GM19467 (cell line): ENCODE measurements at regions not wholly inside any gene's neighbourhood (a gene's known extent, or its start where the extent isn't known, plus 50 kb on each side); places are given as distances from the start of the nearest gene placed in this dataset.

ENCODE experiments used
- ATAC-seq: cut with Tn5 transposase; IDR thresholded peaks from one replicate; pipeline ENCODE4 v1.9.1; 2021; ENCODE audit warnings: mild to moderate bottlenecking, moderate library complexity; ENCODE audit not compliant: unreplicated experiment

- ATAC-seq = no peak
Measured at GRCh38 chr10:30125496-30125895, 66.1 kb upstream of the JCAD start.

- ATAC-seq = no peak
Measured at GRCh38 chr10:30124704-30125103, 65.3 kb upstream of the JCAD start.

- ATAC-seq = no peak
Measured at GRCh38 chr10:30121401-30121800, 62.0 kb upstream of the JCAD start.

GRCh38 chr10:30118590-30118989 lies 59.2 kb upstream of the JCAD start:
- no peak for ATAC-seq

- ATAC-seq = no peak
Measured at GRCh38 chr10:30117812-30118501, 58.6 kb upstream of the JCAD start.

- ATAC-seq = no peak
Measured at GRCh38 chr10:30116041-30116491, 56.7 kb upstream of the JCAD start.

GRCh38 chr10:30115626-30115940 lies 56.2 kb upstream of the JCAD start:
- no peak for ATAC-seq

- no peak for ATAC-seq
Measured at GRCh38 chr10:30114881-30115625, 55.7 kb upstream of the JCAD start.

GRCh38 chr10:30114401-30114800 lies 55.0 kb upstream of the JCAD start:
- ATAC-seq = no peak

GRCh38 chr10:30111340-30112022 lies 52.1 kb upstream of the JCAD start:
- ATAC-seq = no peak
